ENCODE measurements at regions not wholly inside any gene's neighbourhood (a gene's known extent, or its start where the extent isn't known, plus 50 kb on each side); places are given as distances from the start of the nearest gene placed in this dataset.

- ATAC-seq (replicated peaks; ENCODE audit: extremely low read depth, poor library complexity, severe bottlenecking): no peak
- Mint-ChIP-seq H3K4me3 (no peak overlapping the region), H3K36me3 (ENCODE audit: insufficient read depth) (no peaks in the 10 kb centered on the region), H3K4me1 (no peaks in the 10 kb centered on the region), H3K27me3 (no peaks in the 10 kb centered on the region), H3K27ac (ENCODE audit: low read depth) (no peak overlapping the region), H3K9me3 (peaks cover 9% of the 10 kb centered on the region)
- no peak for DNase-seq (ENCODE audit: low spot score in 2 of 2)
These were observed 374.9 kb downstream of the CDH9 start for GRCh38 chr5:26663500-26663899.

GRCh38 chr5:26662806-26663360 is 375.5 kb downstream of the CDH9 start:
- ATAC-seq (replicated peaks; ENCODE audit: extremely low read depth, poor library complexity, severe bottlenecking) (no peak), DNase-seq (ENCODE audit: low spot score in 2 of 2) (no peak)
- Mint-ChIP-seq H3K4me3 (no peak overlapping the region), H3K27ac (ENCODE audit: low read depth) (no peak overlapping the region), H3K4me1 (no peaks in the 10 kb centered on the region), H3K36me3 (ENCODE audit: insufficient read depth) (no peaks in the 10 kb centered on the region), H3K9me3 (peaks cover 12% of the 10 kb centered on the region), H3K27me3 (no peaks in the 10 kb centered on the region)

- DNase-seq (ENCODE audit: low spot score in 2 of 2) (no peak), ATAC-seq (replicated peaks; ENCODE audit: extremely low read depth, poor library complexity, severe bottlenecking) (no peak)
- Mint-ChIP-seq H3K36me3 (ENCODE audit: insufficient read depth) (no peaks in the 10 kb centered on the region), H3K27me3 (no peaks in the 10 kb centered on the region), H3K4me1 (no peaks in the 10 kb centered on the region), H3K9me3 (peaks cover 32% of the 10 kb centered on the region), H3K4me3 (no peak overlapping the region), H3K27ac (ENCODE audit: low read depth) (no peak overlapping the region)
These were observed 378.3 kb downstream of the CDH9 start for GRCh38 chr5:26660116-26660515.

DNA sequence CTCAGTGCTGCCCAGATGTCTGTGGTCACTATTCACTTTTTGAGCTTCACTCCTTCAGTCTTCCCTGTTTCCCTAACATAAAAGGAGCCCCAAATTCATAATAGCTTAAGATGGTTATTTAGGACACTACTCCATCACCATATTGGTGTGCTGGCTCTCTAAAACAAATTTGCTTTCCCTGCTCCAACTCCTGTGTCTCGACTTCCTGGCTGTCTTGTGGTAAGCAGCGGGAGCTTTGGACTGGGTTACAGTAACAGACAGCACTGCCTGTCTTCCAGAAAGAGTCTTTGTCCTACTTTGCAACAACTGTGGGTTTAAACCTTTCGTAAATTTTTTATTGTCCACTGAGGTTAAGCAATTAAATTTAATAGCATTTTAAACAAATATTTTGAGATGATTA is 389.4 kb downstream of the CDH9 start:
- Mint-ChIP-seq H3K27ac (ENCODE audit: low read depth) (no peak overlapping the region), H3K4me1 (no peaks in the 10 kb centered on the region), H3K27me3 (no peaks in the 10 kb centered on the region), H3K9me3 (peaks cover 19% of the 10 kb centered on the region), H3K4me3 (no peak overlapping the region), H3K36me3 (ENCODE audit: insufficient read depth) (no peaks in the 10 kb centered on the region)
- no peak for ATAC-seq (replicated peaks; ENCODE audit: extremely low read depth, poor library complexity, severe bottlenecking)
- no peak for DNase-seq (ENCODE audit: low spot score in 2 of 2)

DNA sequence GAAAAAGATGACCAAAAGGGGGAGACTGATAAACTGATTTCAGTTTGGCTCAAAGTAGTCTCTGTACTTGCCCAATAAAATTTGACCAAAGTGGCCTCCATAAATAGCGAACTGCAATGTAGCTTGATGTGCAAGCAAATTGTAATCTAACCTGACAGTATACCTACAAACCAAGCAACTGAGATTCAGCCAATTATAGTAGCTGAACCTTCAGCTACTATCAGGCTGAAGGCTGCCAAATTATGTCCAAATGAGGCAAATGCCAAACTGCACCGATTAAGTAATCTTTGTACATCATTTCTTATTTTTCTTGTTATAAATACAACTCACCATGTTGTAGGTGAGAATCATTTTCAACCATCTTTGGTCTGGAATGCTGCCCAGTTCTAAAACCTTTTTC is 390.6 kb downstream of the CDH9 start:
- H3K36me3 Mint-ChIP-seq (ENCODE audit: insufficient read depth): no peaks in the 10 kb centered on the region
- H3K9me3 Mint-ChIP-seq: peaks cover 19% of the 10 kb centered on the region
- H3K4me1 Mint-ChIP-seq: no peaks in the 10 kb centered on the region
- H3K4me3 Mint-ChIP-seq: no peak overlapping the region
- ATAC-seq (replicated peaks; ENCODE audit: extremely low read depth, poor library complexity, severe bottlenecking) (no peak), DNase-seq (ENCODE audit: low spot score in 2 of 2) (no peak)
- H3K27me3 Mint-ChIP-seq: no peaks in the 10 kb centered on the region
- H3K27ac Mint-ChIP-seq (ENCODE audit: low read depth): no peak overlapping the region

- Mint-ChIP-seq H3K9me3 (peaks cover 24% of the 10 kb centered on the region), H3K27me3 (no peaks in the 10 kb centered on the region), H3K4me1 (no peaks in the 10 kb centered on the region), H3K36me3 (ENCODE audit: insufficient read depth) (no peaks in the 10 kb centered on the region), H3K27ac (ENCODE audit: low read depth) (no peak overlapping the region), H3K4me3 (no peak overlapping the region)
- DNase-seq (ENCODE audit: low spot score in 2 of 2) (no peak), ATAC-seq (replicated peaks; ENCODE audit: extremely low read depth, poor library complexity, severe bottlenecking) (no peak)
These were observed 392.7 kb downstream of the CDH9 start for GRCh38 chr5:26645659-26646058.

DNA sequence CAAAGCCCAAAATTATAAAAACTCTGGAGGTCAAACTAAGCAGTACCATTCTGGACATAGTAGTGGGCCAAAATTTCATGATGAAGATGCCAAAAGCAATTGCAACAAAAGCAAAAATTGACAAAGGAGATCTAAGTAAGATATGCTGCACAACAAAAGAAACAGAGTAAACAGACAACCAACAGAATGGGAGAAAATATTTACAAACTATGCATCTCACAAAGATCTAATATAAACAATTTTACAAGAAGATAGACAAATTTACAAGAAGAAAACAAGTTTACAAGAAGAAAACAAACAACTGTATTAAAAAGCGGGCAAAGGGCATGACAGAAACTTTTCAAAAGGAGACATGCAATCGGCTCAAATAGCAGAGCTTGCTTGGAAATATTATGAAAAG is 396.9 kb downstream of the CDH9 start:
- Mint-ChIP-seq H3K27ac (ENCODE audit: low read depth) (no peak overlapping the region), H3K27me3 (no peaks in the 10 kb centered on the region), H3K4me1 (no peaks in the 10 kb centered on the region), H3K4me3 (no peak overlapping the region), H3K36me3 (ENCODE audit: insufficient read depth) (no peaks in the 10 kb centered on the region), H3K9me3 (peaks cover 36% of the 10 kb centered on the region)
- ATAC-seq (replicated peaks; ENCODE audit: extremely low read depth, poor library complexity, severe bottlenecking): no peak
- DNase-seq (ENCODE audit: low spot score in 2 of 2): no peak

DNA sequence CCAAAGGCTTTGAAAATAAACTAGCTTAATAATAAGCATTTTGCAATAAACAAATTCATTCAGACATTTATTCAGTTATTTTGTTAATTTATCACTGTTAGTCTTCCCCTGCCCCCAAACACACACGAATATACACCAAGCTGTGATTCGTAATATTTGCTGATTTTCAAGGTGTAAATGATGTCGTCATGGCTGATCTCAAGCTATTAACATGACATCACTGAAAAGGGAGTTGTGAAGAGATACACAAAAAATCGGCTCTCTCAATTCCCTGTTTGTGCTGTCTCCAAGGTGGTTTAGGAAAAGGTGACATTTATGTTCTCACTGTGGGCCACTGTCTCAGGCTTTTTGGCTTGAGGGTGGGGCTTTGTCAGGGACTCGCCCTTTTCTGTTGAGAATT is 413.3 kb downstream of the CDH9 start:
- Mint-ChIP-seq H3K9me3 (peaks cover 6% of the 10 kb centered on the region), H3K27ac (ENCODE audit: low read depth) (no peak overlapping the region), H3K27me3 (no peaks in the 10 kb centered on the region), H3K36me3 (ENCODE audit: insufficient read depth) (no peaks in the 10 kb centered on the region), H3K4me3 (no peak overlapping the region), H3K4me1 (no peaks in the 10 kb centered on the region)
- ATAC-seq (replicated peaks; ENCODE audit: extremely low read depth, poor library complexity, severe bottlenecking) (no peak), DNase-seq (ENCODE audit: low spot score in 2 of 2) (no peak)

- H3K36me3 Mint-ChIP-seq (ENCODE audit: insufficient read depth): no peaks in the 10 kb centered on the region
- H3K4me3 Mint-ChIP-seq: no peak overlapping the region
- H3K9me3 Mint-ChIP-seq: peaks cover 6% of the 10 kb centered on the region
- no peak overlapping the region for H3K27ac Mint-ChIP-seq (ENCODE audit: low read depth)
- no peak for DNase-seq (ENCODE audit: low spot score in 2 of 2)
- H3K4me1 Mint-ChIP-seq: no peaks in the 10 kb centered on the region
- no peaks in the 10 kb centered on the region for H3K27me3 Mint-ChIP-seq
- ATAC-seq (replicated peaks; ENCODE audit: extremely low read depth, poor library complexity, severe bottlenecking): no peak
These were observed 415.4 kb downstream of the CDH9 start for GRCh38 chr5:26622947-26623346.

- no peak for DNase-seq (ENCODE audit: low spot score in 2 of 2)
- H3K4me3 Mint-ChIP-seq: no peak overlapping the region
- H3K9me3 Mint-ChIP-seq: peaks cover 34% of the 10 kb centered on the region
- H3K27me3 Mint-ChIP-seq: no peaks in the 10 kb centered on the region
- no peak overlapping the region for H3K27ac Mint-ChIP-seq (ENCODE audit: low read depth)
- H3K4me1 Mint-ChIP-seq: no peaks in the 10 kb centered on the region
- H3K36me3 Mint-ChIP-seq (ENCODE audit: insufficient read depth): no peaks in the 10 kb centered on the region
- ATAC-seq (replicated peaks; ENCODE audit: extremely low read depth, poor library complexity, severe bottlenecking): no peak
These were observed 427.8 kb downstream of the CDH9 start for GRCh38 chr5:26610577-26610976.

- no peak for ATAC-seq (replicated peaks; ENCODE audit: extremely low read depth, poor library complexity, severe bottlenecking)
- Mint-ChIP-seq H3K4me3 (no peak overlapping the region), H3K4me1 (no peaks in the 10 kb centered on the region)
These were observed 436.8 kb downstream of the CDH9 start for GRCh38 chr5:26601563-26601962.

GRCh38 chr5:26582350-26583045 is 455.9 kb downstream of the CDH9 start:
- no peaks in the 10 kb centered on the region for H3K27me3 Mint-ChIP-seq
- H3K4me1 Mint-ChIP-seq: no peaks in the 10 kb centered on the region
- DNase-seq (ENCODE audit: low spot score in 2 of 2) (no peak), ATAC-seq (replicated peaks; ENCODE audit: extremely low read depth, poor library complexity, severe bottlenecking) (no peak)
- H3K4me3 Mint-ChIP-seq: no peak overlapping the region
- H3K27ac Mint-ChIP-seq (ENCODE audit: low read depth): no peak overlapping the region
- peaks cover 12% of the 10 kb centered on the region for H3K9me3 Mint-ChIP-seq
- no peaks in the 10 kb centered on the region for H3K36me3 Mint-ChIP-seq (ENCODE audit: insufficient read depth)

More at GRCh38 chr5:26601563-26601962, 436.8 kb downstream of the CDH9 start:
- no peak for DNase-seq (ENCODE audit: low spot score in 2 of 2)
- peaks cover 18% of the 10 kb centered on the region for H3K9me3 Mint-ChIP-seq
- H3K36me3 Mint-ChIP-seq (ENCODE audit: insufficient read depth): no peaks in the 10 kb centered on the region
- no peaks in the 10 kb centered on the region for H3K27me3 Mint-ChIP-seq
- no peak overlapping the region for H3K27ac Mint-ChIP-seq (ENCODE audit: low read depth)

GRCh38 chr5:26579712-26580111 is 458.7 kb downstream of the CDH9 start:
- no peak overlapping the region for H3K27ac Mint-ChIP-seq (ENCODE audit: low read depth)
- no peaks in the 10 kb centered on the region for H3K27me3 Mint-ChIP-seq
- no peak for ATAC-seq (replicated peaks; ENCODE audit: extremely low read depth, poor library complexity, severe bottlenecking)
- peaks cover 5% of the 10 kb centered on the region for H3K9me3 Mint-ChIP-seq
- H3K36me3 Mint-ChIP-seq (ENCODE audit: insufficient read depth): no peaks in the 10 kb centered on the region
- no peak for DNase-seq (ENCODE audit: low spot score in 2 of 2)
- no peak overlapping the region for H3K4me3 Mint-ChIP-seq
- H3K4me1 Mint-ChIP-seq: no peaks in the 10 kb centered on the region

Data from central memory CD8-positive, alpha-beta T cell (primary cell).